HepG2 (cell line): ENCODE measurements at regions not wholly inside any gene's neighbourhood (a gene's known extent, or its start where the extent isn't known, plus 50 kb on each side); places are given as distances from the start of the nearest gene placed in this dataset.

Source experiments
- HNF1A ChIP-seq, 2 experiments: sonication (generic) in 1 of 2; formaldehyde crosslinking in 1 of 2; IDR thresholded peaks; 2 replicates each; pipeline versions ENCODE4 v1.4.0 to v1.6.1; 2016 to 2020; ENCODE audit warnings: borderline replicate concordance in 1 of 2, low read depth in 1 of 2, mild to moderate bottlenecking in 1 of 2, missing genetic modification reagents in 1 of 2
- SIN3A ChIP-seq: IDR thresholded peaks from 2 replicates; pipeline ENCODE4 v1.6.1; 2011; ENCODE audit warnings: low read depth, mild to moderate bottlenecking, control low read depth, low read length, borderline replicate concordance
- SP2 ChIP-seq: sonication (generic); formaldehyde crosslinking; IDR thresholded peaks from 2 replicates; pipeline ENCODE4 v1.5.1; 2020; ENCODE audit warnings: mild to moderate bottlenecking, missing genetic modification reagents
- TAF1 ChIP-seq: sonication (generic); formaldehyde crosslinking; IDR thresholded peaks from 2 replicates; pipeline ENCODE4 v1.4.0; 2020; ENCODE audit warnings: missing genetic modification reagents

DNA sequence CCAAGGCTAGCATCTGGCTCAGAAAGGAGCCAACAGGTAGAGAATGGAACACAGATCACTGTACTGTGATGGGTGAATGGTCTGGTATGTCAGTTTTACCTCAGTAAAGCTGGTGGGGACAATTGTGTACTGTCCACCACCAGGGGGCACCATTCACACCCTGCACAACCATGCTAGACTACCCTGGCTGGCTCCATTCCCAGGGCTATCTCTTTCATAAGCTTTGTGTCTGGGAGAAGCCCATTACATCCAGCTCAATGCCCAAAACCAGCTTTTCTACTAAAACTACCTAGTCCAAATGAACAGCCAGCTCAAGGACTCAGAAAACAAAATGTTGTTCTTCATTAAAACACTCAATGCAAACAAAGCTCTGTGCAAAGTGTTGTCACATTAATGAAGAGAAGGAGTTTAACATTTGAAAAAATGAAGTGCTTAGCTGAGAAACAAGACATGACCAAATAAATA is 62.0 kb upstream of the RASAL2 start:
- TF ChIP-seq SP2 (CRISPR knock-in tag) = no peak
- no peak for TF ChIP-seq HNF1A (IDR thresholded peaks at IDR 0.05; ENCODE audit: low read depth)
- TF ChIP-seq HNF1A (CRISPR knock-in tag; IDR thresholded peaks at IDR 0.05; ENCODE audit: borderline replicate concordance) = peak; percentile 19; the same call in 1 of the 2 replicates
- no peak for TF ChIP-seq SIN3A
- no peak for TF ChIP-seq TAF1 (CRISPR knock-in tag)
